Osteoblast (primary cell): ENCODE measurements at regions not wholly inside any gene's neighbourhood (a gene's known extent, or its start where the extent isn't known, plus 50 kb on each side); places are given as distances from the start of the nearest gene placed in this dataset.

Experiments used
- DNase-seq: peaks from one replicate; pipeline ENCODE4 v3.0.0; 2011; ENCODE audit warnings: low spot score, mixed read lengths; ENCODE audit not compliant: insufficient read length; ENCODE audit errors: missing footprints
- H2AFZ ChIP-seq: 2 replicates; pipeline ENCODE4 v1.6.0; 2011; ENCODE audit warnings: mild to moderate bottlenecking, low read length
- H3K27ac ChIP-seq: 2 replicates; pipeline ENCODE4 v1.5.1; 2011; ENCODE audit warnings: mild to moderate bottlenecking, low read depth, low read length, moderate library complexity
- H3K27me3 ChIP-seq: 2 replicates; pipeline ENCODE4 v1.6.0; 2012; ENCODE audit warnings: mild to moderate bottlenecking, control low read depth, inconsistent platforms, low read length, moderate library complexity; ENCODE audit not compliant: insufficient read depth
- H3K36me3 ChIP-seq: 2 replicates; pipeline ENCODE4 v1.5.1; 2011; ENCODE audit warnings: mild to moderate bottlenecking, low read length, control low read depth, moderate library complexity; ENCODE audit not compliant: insufficient read depth
- H3K4me1 ChIP-seq: 2 replicates; pipeline ENCODE4 v1.5.1; 2011; ENCODE audit warnings: mild to moderate bottlenecking, low read length, control low read depth, moderate library complexity; ENCODE audit not compliant: insufficient read depth
- H3K4me2 ChIP-seq: 2 replicates; pipeline ENCODE4 v1.6.0; 2011; ENCODE audit warnings: mild to moderate bottlenecking, low read length; ENCODE audit not compliant: insufficient read depth
- H3K4me3 ChIP-seq: fragments of 200-600 bp; sonication (generic); 3 replicates; pipeline ENCODE4 v1.5.1; 2012; ENCODE audit warnings: mild to moderate bottlenecking, low read length, inconsistent platforms; ENCODE audit not compliant: insufficient read depth
- H3K79me2 ChIP-seq: 2 replicates; pipeline ENCODE4 v1.6.0; 2012; ENCODE audit warnings: mild to moderate bottlenecking, low read length, control low read depth, inconsistent platforms; ENCODE audit not compliant: insufficient read depth
- H3K9me3 ChIP-seq: 2 replicates; pipeline ENCODE4 v1.5.1; 2011; ENCODE audit warnings: low read depth, low read length, control low read depth
- H4K20me1 ChIP-seq: 2 replicates; pipeline ENCODE4 v1.6.0; 2012; ENCODE audit warnings: mild to moderate bottlenecking, low read length, control low read depth; ENCODE audit not compliant: insufficient read depth
- TF ChIP-seq, protein P1 (sequence below): IDR thresholded peaks from 2 replicates; pipeline ENCODE4 v1.5.1; 2011; ENCODE audit warnings: mild to moderate bottlenecking, low read depth, low read length, moderate library complexity; ENCODE audit errors: extremely low read depth

DNA sequence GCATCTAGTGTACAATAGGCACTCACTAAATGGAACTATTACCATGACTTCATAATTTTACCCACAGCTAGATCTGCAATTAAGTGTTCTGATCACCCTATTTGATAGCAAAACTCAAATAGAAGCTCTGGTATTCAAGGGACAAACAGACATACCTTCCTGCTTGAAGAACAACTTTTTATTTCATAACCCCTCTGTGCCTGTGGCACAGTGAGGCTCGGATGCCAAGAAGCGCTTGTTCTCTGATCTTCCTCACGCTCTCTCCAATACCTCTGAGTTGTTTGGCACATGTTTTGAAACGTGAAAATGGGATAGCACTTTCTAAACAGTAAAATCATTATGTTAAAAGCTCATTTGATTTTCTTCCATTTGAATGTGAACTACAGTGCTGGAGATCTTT lies 232.0 kb downstream of the KLF5 start:
- Histone ChIP-seq H3K27ac (no peak overlapping the region), H3K4me1 (no peaks in the 10 kb centered on the region), H4K20me1 (no peaks in the 10 kb centered on the region), H3K36me3 (no peaks in the 10 kb centered on the region), H2AFZ (no peak overlapping the region), H3K4me3 (no peak overlapping the region), H3K79me2 (no peaks in the 10 kb centered on the region), H3K27me3 (no peaks in the 10 kb centered on the region), H3K9me3 (no peaks in the 10 kb centered on the region), H3K4me2 (no peak overlapping the region)
- no peak for DNase-seq
- TF ChIP-seq, protein P1, sequence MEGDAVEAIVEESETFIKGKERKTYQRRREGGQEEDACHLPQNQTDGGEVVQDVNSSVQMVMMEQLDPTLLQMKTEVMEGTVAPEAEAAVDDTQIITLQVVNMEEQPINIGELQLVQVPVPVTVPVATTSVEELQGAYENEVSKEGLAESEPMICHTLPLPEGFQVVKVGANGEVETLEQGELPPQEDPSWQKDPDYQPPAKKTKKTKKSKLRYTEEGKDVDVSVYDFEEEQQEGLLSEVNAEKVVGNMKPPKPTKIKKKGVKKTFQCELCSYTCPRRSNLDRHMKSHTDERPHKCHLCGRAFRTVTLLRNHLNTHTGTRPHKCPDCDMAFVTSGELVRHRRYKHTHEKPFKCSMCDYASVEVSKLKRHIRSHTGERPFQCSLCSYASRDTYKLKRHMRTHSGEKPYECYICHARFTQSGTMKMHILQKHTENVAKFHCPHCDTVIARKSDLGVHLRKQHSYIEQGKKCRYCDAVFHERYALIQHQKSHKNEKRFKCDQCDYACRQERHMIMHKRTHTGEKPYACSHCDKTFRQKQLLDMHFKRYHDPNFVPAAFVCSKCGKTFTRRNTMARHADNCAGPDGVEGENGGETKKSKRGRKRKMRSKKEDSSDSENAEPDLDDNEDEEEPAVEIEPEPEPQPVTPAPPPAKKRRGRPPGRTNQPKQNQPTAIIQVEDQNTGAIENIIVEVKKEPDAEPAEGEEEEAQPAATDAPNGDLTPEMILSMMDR, result no peak

- Histone ChIP-seq H3K27me3 (no peaks in the 10 kb centered on the region), H3K79me2 (no peaks in the 10 kb centered on the region), H3K4me3 (no peak overlapping the region), H3K9me3 (no peaks in the 10 kb centered on the region), H3K4me1 (no peaks in the 10 kb centered on the region), H2AFZ (no peak overlapping the region), H3K36me3 (no peaks in the 10 kb centered on the region), H3K4me2 (no peak overlapping the region), H4K20me1 (no peaks in the 10 kb centered on the region), H3K27ac (no peak overlapping the region)
- no peak for DNase-seq
- TF ChIP-seq, protein P1, result no peak
These were observed 229.8 kb downstream of the KLF5 start for GRCh38 chr13:73288596-73288995.

DNA sequence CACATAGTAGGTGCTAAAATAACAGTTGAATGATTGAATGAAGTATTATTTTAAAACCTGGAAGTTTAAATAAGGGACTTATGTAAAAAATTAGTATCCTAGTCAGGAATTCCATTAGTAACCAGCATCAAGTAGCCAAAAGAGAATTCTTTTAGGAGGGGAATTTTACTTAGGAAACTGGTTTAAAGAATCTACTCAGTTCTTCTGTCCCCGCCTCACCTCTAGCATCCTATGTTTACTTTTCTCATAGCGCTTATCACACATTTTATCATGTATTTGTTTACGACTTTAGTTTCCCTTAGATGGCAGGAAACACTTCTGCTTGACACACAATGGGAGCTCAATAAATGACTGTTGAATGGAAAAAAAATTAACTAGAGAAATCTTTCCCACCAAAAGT lies 229.0 kb downstream of the KLF5 start:
- DNase-seq, result no peak
- no peaks in the 10 kb centered on the region for H3K79me2 ChIP-seq
- no peaks in the 10 kb centered on the region for H3K9me3 ChIP-seq
- no peak overlapping the region for H3K4me2 ChIP-seq
- H4K20me1 ChIP-seq, result no peaks in the 10 kb centered on the region
- TF ChIP-seq, protein P1, result no peak
- no peak overlapping the region for H3K27ac ChIP-seq
- no peak overlapping the region for H2AFZ ChIP-seq
- H3K27me3 ChIP-seq, result no peaks in the 10 kb centered on the region
- no peaks in the 10 kb centered on the region for H3K36me3 ChIP-seq
- no peaks in the 10 kb centered on the region for H3K4me1 ChIP-seq
- no peak overlapping the region for H3K4me3 ChIP-seq

GRCh38 chr13:73286942-73287620 lies 228.3 kb downstream of the KLF5 start:
- TF ChIP-seq, protein P1, result no peak
- Histone ChIP-seq H3K4me3 (no peak overlapping the region), H4K20me1 (no peaks in the 10 kb centered on the region), H3K36me3 (no peaks in the 10 kb centered on the region), H3K4me2 (no peak overlapping the region), H3K27me3 (no peaks in the 10 kb centered on the region), H3K9me3 (no peaks in the 10 kb centered on the region), H2AFZ (no peak overlapping the region), H3K4me1 (no peaks in the 10 kb centered on the region), H3K27ac (no peak overlapping the region), H3K79me2 (no peaks in the 10 kb centered on the region)
- no peak for DNase-seq
